Upper lobe of right lung (tissue), 1 donor: ENCODE measurements at regions not wholly inside any gene's neighbourhood (a gene's known extent, or its start where the extent isn't known, plus 50 kb on each side); places are given as distances from the start of the nearest gene placed in this dataset.
"Not testable (repeated sequence)": the region's sequence is repeated elsewhere in the genome, so short reads cannot be mapped to it uniquely, and the experiment has no call there.

Experiments
- ATAC-seq: fragments of 200-7000 bp; cut with Tn5 transposase; one replicate; pipeline ENCODE4 v1.9.1; 2020; ENCODE audit warnings: mild to moderate bottlenecking, moderate library complexity
- DNase-seq: peaks from one replicate; pipeline ENCODE4 v3.0.0-alpha.2; 2020
- H3K27ac ChIP-seq: fragments of 200-600 bp; one replicate; pipeline ENCODE4 v1.8.0; 2022
- H3K27me3 ChIP-seq: fragments of 200-600 bp; one replicate; pipeline ENCODE4 v1.8.0; 2022; ENCODE audit warnings: mild to moderate bottlenecking
- H3K36me3 ChIP-seq: fragments of 200-600 bp; one replicate; pipeline ENCODE4 v1.8.0; 2022
- H3K4me1 ChIP-seq: fragments of 200-600 bp; one replicate; pipeline ENCODE4 v1.8.0; 2022
- H3K4me3 ChIP-seq: fragments of 200-600 bp; one replicate; pipeline ENCODE4 v1.8.0; 2022; ENCODE audit warnings: mild to moderate bottlenecking
- H3K9me3 ChIP-seq: fragments of 200-600 bp; one replicate; pipeline ENCODE4 v1.8.0; 2022
- intact Hi-C: fragments of 100-400 bp; cut with DNase I; formaldehyde crosslinking; loops from one replicate; pipeline ENCODE4 v1.11.0; 2022
- TF ChIP-seq, protein P1 (sequence below): fragments of 200-600 bp; IDR thresholded peaks from one replicate; pipeline ENCODE4 v1.8.0; 2022; ENCODE audit warnings: antibody characterized with exemption
- donor health status: DM: no; HTN: yes; CAD: no; lungs with severe emphysema.

DNA sequence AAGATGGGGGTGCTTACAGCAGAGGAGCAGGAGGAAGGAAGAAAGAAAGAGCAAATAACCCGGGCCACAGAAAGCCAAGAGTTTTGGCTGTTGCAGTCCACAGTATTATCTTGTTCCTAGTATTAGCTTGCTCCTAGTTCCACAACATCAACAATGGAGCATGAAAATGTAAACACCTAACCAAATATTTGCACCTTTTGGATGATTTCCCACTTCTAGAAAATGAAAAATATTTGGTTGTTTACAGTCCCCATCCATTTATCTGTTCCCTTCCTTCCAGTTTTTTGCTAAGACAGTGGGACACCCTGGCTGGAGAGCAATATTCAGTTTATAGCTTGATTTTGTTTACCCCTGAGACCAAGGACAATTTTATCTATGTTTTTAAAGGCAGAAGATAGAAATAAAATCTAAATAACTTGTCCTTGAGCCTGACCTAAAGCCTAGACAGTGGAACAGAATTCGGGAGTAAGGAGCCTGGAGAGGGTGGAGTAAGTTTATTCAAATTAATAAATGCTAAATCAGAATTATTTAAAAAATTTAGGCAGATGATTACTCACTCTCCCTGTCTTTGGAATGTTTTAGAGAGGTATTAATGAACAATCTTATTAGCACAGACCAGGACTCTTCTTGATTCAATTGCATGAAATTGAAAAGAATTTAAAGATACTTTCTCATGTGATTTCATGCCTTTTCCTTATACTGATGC, 51.6 kb downstream of the RESF1 start:
- TF ChIP-seq, protein P1, sequence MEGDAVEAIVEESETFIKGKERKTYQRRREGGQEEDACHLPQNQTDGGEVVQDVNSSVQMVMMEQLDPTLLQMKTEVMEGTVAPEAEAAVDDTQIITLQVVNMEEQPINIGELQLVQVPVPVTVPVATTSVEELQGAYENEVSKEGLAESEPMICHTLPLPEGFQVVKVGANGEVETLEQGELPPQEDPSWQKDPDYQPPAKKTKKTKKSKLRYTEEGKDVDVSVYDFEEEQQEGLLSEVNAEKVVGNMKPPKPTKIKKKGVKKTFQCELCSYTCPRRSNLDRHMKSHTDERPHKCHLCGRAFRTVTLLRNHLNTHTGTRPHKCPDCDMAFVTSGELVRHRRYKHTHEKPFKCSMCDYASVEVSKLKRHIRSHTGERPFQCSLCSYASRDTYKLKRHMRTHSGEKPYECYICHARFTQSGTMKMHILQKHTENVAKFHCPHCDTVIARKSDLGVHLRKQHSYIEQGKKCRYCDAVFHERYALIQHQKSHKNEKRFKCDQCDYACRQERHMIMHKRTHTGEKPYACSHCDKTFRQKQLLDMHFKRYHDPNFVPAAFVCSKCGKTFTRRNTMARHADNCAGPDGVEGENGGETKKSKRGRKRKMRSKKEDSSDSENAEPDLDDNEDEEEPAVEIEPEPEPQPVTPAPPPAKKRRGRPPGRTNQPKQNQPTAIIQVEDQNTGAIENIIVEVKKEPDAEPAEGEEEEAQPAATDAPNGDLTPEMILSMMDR = no peak
- ATAC-seq = no peak
- Histone ChIP-seq H3K4me3 (no peak overlapping the region), H3K36me3 (no peaks in the 10 kb centered on the region), H3K4me1 (no peaks in the 10 kb centered on the region), H3K9me3 (no peaks in the 10 kb centered on the region), H3K27me3 (no peaks in the 10 kb centered on the region), H3K27ac (no peak overlapping the region)
- DNase-seq = no peak
- intact Hi-C loops = no loop called here

DNA sequence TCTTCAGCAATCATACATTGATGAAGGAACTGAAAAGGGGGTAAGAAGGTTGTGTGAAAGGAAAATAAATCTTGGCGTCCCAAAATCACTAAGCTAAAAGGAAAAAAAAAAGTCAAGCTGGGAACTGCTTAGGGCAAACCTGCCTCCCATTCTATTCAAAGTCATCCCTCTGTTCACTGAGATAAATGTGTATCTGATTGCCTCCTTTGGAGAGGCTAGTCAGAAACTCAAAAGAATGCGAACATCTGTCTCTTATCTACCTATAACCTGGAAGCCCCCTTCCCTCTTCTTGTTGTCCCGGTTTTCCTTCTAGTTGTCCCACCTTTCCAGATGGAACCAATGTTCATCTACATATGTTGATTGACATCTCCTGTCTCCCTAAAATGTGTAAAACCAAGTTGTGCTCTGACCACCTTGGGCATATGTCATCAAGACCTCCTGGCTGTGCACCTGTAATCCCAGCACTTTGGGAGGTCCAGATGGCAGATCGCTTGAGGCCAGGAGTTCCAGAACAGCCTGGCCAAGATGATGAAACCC, 53.1 kb downstream of the RESF1 start:
- Histone ChIP-seq H3K27ac (no peak overlapping the region), H3K4me1 (no peaks in the 10 kb centered on the region), H3K27me3 (no peaks in the 10 kb centered on the region), H3K4me3 (no peak overlapping the region), H3K36me3 (no peaks in the 10 kb centered on the region), H3K9me3 (no peaks in the 10 kb centered on the region)
- intact Hi-C loops = no loop called here
- TF ChIP-seq, protein P1 = no peak
- no peak for ATAC-seq
- no peak for DNase-seq

GRCh38 chr12:32015036-32015435, 55.8 kb downstream of the RESF1 start:
- TF ChIP-seq, protein P1 = no peak
- no peaks in the 10 kb centered on the region for H3K36me3 ChIP-seq
- intact Hi-C loops = no loop called here
- no peaks in the 10 kb centered on the region for H3K27me3 ChIP-seq
- no peak for ATAC-seq
- DNase-seq = no peak
- H3K9me3 ChIP-seq = no peaks in the 10 kb centered on the region
- H3K4me1 ChIP-seq = no peaks in the 10 kb centered on the region
- H3K27ac ChIP-seq = no peak overlapping the region
- H3K4me3 ChIP-seq = no peak overlapping the region

DNA sequence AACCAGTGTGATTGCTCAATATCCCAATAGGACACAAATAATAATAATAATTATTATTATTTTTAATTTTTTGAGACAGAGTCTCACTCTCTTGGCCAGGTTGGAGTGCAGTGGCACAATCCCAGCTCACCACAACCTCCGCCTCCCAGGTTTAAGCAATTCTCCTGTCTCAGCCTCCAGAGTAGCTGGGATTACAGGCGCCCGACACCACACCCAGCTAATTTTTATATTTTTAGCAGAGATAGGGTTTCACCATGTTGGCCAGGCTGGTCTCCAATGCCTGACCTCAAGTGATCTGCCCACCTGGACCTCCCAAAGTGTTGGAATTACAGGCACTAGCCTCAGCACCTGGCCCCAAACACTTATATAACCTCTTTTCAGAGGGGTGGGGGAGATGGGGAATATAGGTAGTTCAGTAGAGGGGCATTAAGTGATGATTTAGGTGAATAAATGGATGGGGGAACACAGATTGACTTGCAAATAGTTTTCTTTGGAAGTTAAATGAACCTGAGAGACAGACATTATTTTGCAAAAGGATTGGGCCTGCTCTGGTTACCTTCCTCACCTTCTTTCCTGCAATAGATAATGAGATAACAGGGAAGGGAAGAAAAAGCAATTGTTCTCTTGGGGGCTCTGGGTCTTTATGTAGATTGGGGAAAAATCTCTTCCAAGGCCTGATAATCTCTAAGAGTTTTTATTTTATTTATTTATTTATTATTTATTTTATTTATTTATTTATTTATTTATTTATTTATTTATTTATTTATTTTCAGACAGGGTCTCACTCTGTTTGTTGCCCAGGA, 57.7 kb downstream of the RESF1 start:
- Histone ChIP-seq H3K27ac (no peak overlapping the region), H3K27me3 (no peaks in the 10 kb centered on the region), H3K4me1 (no peaks in the 10 kb centered on the region), H3K36me3 (no peaks in the 10 kb centered on the region), H3K9me3 (no peaks in the 10 kb centered on the region), H3K4me3 (no peak overlapping the region)
- intact Hi-C loops = no loop called here
- ATAC-seq (no peak), DNase-seq (no peak)
- TF ChIP-seq, protein P1 = no peak

DNA sequence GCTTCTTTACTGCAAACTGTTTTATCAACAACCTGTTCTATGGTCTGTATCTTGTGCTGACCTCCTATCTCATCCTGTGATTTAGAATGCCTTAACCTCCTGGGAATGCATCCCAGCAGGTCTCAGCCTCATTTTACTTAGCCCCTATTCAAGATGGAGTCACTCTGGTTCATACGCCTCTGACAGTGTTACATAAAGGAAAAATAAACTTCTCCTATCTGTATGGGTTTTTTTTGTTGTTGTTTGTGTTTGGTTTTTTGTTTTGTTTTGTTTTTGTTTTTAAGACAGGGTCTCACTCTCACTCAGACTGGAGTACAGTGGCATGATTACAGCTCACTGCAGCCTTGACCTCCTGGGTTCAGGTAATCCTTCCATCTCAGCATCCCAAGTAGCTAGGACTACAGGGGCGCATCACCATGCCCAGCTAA, 62.1 kb downstream of the RESF1 start:
- H3K27me3 ChIP-seq = no peaks in the 10 kb centered on the region
- ATAC-seq (no peak), DNase-seq (no peak)
- intact Hi-C loops = no loop called here
- peaks cover 4% of the 10 kb centered on the region for H3K4me1 ChIP-seq
- H3K27ac ChIP-seq = no peak overlapping the region
- H3K36me3 ChIP-seq = no peaks in the 10 kb centered on the region
- H3K4me3 ChIP-seq = no peak overlapping the region
- TF ChIP-seq, protein P1 = no peak
- H3K9me3 ChIP-seq = no peaks in the 10 kb centered on the region

GRCh38 chr12:32022387-32022786, 63.2 kb downstream of the RESF1 start:
- H3K27ac ChIP-seq, DNase-seq, H3K36me3 ChIP-seq, H3K27me3 ChIP-seq, ATAC-seq, H3K9me3 ChIP-seq, intact Hi-C loops, H3K4me3 ChIP-seq, H3K4me1 ChIP-seq: not testable (repeated sequence)

DNA sequence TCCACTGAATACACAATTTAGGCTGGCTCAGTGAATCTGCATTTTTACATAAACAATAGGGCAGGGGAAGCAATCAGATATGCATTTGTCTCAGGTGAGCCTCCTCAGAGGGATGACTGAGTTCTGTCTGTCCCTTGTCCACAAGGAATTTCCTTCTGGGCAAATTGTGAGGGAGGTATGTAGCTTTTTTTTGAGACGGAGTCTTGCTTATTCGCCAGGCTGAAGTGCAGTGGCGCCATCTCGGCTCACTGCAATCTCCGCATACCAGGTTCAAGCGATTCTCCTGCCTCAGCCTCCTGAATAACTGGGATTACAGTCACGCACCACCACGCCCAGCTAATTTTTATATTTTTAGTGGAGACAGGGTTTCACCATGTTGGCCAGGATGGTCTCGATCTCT, 64.6 kb downstream of the RESF1 start:
- DNase-seq, H3K27ac ChIP-seq, H3K27me3 ChIP-seq, H3K4me1 ChIP-seq, H3K9me3 ChIP-seq, intact Hi-C loops, H3K4me3 ChIP-seq, H3K36me3 ChIP-seq, ATAC-seq: not testable (repeated sequence)
